Neural cell (in vitro differentiated cells): ENCODE measurements at regions not wholly inside any gene's neighbourhood (a gene's known extent, or its start where the extent isn't known, plus 50 kb on each side); places are given as distances from the start of the nearest gene placed in this dataset.

Source experiments
- H2AFZ ChIP-seq: fragments of 200-600, 300-800 bp; sonication (generic), shearing (Covaris generic); 2 replicates; pipeline ENCODE4 v1.6.0; 2014; ENCODE audit warnings: low read depth, mild to moderate bottlenecking, antibody characterized with exemption, low read length, moderate library complexity
- H3F3A ChIP-seq: fragments of 200-600 bp; shearing (Covaris generic); 2 replicates; pipeline ENCODE4 v1.6.1; 2016; ENCODE audit warnings: mild to moderate bottlenecking, moderate library complexity, mixed read lengths, antibody characterized with exemption, low read length; ENCODE audit not compliant: insufficient read depth, poor library complexity, severe bottlenecking
- H3K27ac ChIP-seq: fragments of 200-600, 300-800 bp; sonication (generic), shearing (Covaris generic); 2 replicates; pipeline ENCODE4 v1.5.1; 2014; ENCODE audit warnings: mild to moderate bottlenecking, low read length, moderate library complexity
- H3K27me3 ChIP-seq: fragments of 300-800, 200-600 bp; sonication (generic), shearing (Covaris generic); 2 replicates; pipeline ENCODE4 v1.6.0; 2014; ENCODE audit warnings: mild to moderate bottlenecking, low read depth, low read length, moderate library complexity; ENCODE audit not compliant: insufficient read depth
- H3K36me3 ChIP-seq: fragments of 300-800, 200-600 bp; sonication (generic), shearing (Covaris generic); 2 replicates; pipeline ENCODE4 v1.5.1; 2014; ENCODE audit warnings: mild to moderate bottlenecking, antibody characterized with exemption, low read length, moderate library complexity; ENCODE audit not compliant: insufficient read depth
- H3K4me2 ChIP-seq: fragments of 300-800, 200-600 bp; sonication (generic), shearing (Covaris generic); 2 replicates; pipeline ENCODE4 v1.6.0; 2014; ENCODE audit warnings: mild to moderate bottlenecking, low read length
- H3K4me3 ChIP-seq: fragments of 300-800, 200-600 bp; sonication (generic), shearing (Covaris generic); 2 replicates; pipeline ENCODE4 v1.5.1; 2014; ENCODE audit warnings: mild to moderate bottlenecking, low read length, moderate library complexity
- H3K79me2 ChIP-seq: fragments of 200-600 bp; shearing (Covaris generic); replicated peaks from 2 replicates; pipeline ENCODE4 v1.6.0; 2014; ENCODE audit warnings: mild to moderate bottlenecking, low read length, moderate library complexity; ENCODE audit not compliant: insufficient read depth
- H3K9ac ChIP-seq: fragments of 300-800, 200-600 bp; sonication (generic), shearing (Covaris generic); 2 replicates; pipeline ENCODE4 v1.6.1; 2016; ENCODE audit warnings: mild to moderate bottlenecking, low read length, mixed read lengths
- H3K9me2 ChIP-seq: fragments of 200-600 bp; shearing (Covaris generic); 2 replicates; pipeline ENCODE4 v1.6.1; 2016; ENCODE audit warnings: mild to moderate bottlenecking, low read length, mixed read lengths; ENCODE audit not compliant: insufficient read depth
- H3K9me3 ChIP-seq: fragments of 200-600, 300-800 bp; sonication (generic), shearing (Covaris generic); 2 replicates; pipeline ENCODE4 v1.6.1; 2016; ENCODE audit warnings: mild to moderate bottlenecking, mixed run types, low read length, moderate library complexity, mixed read lengths
- H4K20me1 ChIP-seq: fragments of 200-600 bp; shearing (Covaris generic); 2 replicates; pipeline ENCODE4 v1.6.1; 2016; ENCODE audit warnings: mild to moderate bottlenecking, mixed run types; ENCODE audit not compliant: insufficient read depth
- CTCF ChIP-seq: fragments of 450-650 bp; IDR thresholded peaks from 2 replicates; pipeline ENCODE4 v1.5.1; 2014; ENCODE audit warnings: antibody characterized with exemption, mild to moderate bottlenecking, moderate library complexity; ENCODE audit not compliant: poor library complexity, severe bottlenecking
- EP300 ChIP-seq: fragments of 450-650 bp; conservative IDR thresholded peaks from 2 replicates; pipeline ENCODE4 v1.6.1; 2014; ENCODE audit warnings: antibody characterized with exemption, mild to moderate bottlenecking, moderate library complexity; ENCODE audit not compliant: poor library complexity, severe bottlenecking
- EZH2 ChIP-seq: fragments of 200-600, 300-800 bp; shearing (Covaris generic), sonication (generic); IDR thresholded peaks from 2 replicates; pipeline ENCODE4 v1.6.1; 2014; ENCODE audit warnings: antibody characterized with exemption, low read length, borderline replicate concordance, mild to moderate bottlenecking; ENCODE audit not compliant: insufficient read depth, poor library complexity, severe bottlenecking
- MXI1 ChIP-seq: fragments of 450-650 bp; conservative IDR thresholded peaks from 2 replicates; pipeline ENCODE4 v1.6.1; 2014; ENCODE audit warnings: antibody characterized with exemption, mild to moderate bottlenecking; ENCODE audit not compliant: poor library complexity, severe bottlenecking
- POLR2AphosphoS5 ChIP-seq: IDR thresholded peaks from 2 replicates; pipeline ENCODE4 v1.6.1; 2012
- RAD21 ChIP-seq: fragments of 450-650 bp; conservative IDR thresholded peaks from 2 replicates; pipeline ENCODE4 v1.6.1; 2014; ENCODE audit warnings: antibody characterized with exemption, mild to moderate bottlenecking, moderate library complexity
- REST ChIP-seq: IDR thresholded peaks from 2 replicates; pipeline ENCODE4 v1.6.1; 2012; ENCODE audit warnings: borderline replicate concordance
- SMC3 ChIP-seq: fragments of 450-650 bp; conservative IDR thresholded peaks from 2 replicates; pipeline ENCODE4 v1.6.1; 2014; ENCODE audit warnings: antibody characterized with exemption, mild to moderate bottlenecking, moderate library complexity; ENCODE audit not compliant: poor library complexity
- TAF1 ChIP-seq: IDR thresholded peaks from 2 replicates; pipeline ENCODE4 v1.6.1; 2012; ENCODE audit warnings: low read depth

GRCh38 chr10:64283621-64284020 is 762.4 kb downstream of the REEP3 start:
- Histone ChIP-seq H3K36me3 (no peaks in the 10 kb centered on the region), H2AFZ (no peak overlapping the region), H3K4me2 (no peak overlapping the region), H3K79me2 (no peaks in the 10 kb centered on the region), H3K9me3 (no peaks in the 10 kb centered on the region), H3K27me3 (no peaks in the 10 kb centered on the region), H3K9ac (no peak overlapping the region), H3K27ac (no peak overlapping the region), H3K4me3 (no peak overlapping the region), H4K20me1 (no peaks in the 10 kb centered on the region), H3K9me2 (no peaks in the 10 kb centered on the region), H3F3A (no peaks in the 10 kb centered on the region)
- TF ChIP-seq EZH2 (no peak), POLR2AphosphoS5 (no peak), EP300 (no peak), SMC3 (no peak), TAF1 (no peak), CTCF (no peak), REST (no peak), MXI1 (no peak), RAD21 (no peak)

- no peak for TF ChIP-seq TAF1
- TF ChIP-seq EZH2, result no peak
- TF ChIP-seq EP300, result no peak
- TF ChIP-seq POLR2AphosphoS5, result no peak
- TF ChIP-seq CTCF, result no peak
- TF ChIP-seq REST, result no peak
- TF ChIP-seq MXI1, result no peak
- TF ChIP-seq RAD21, result no peak
- TF ChIP-seq SMC3, result no peak
- Histone ChIP-seq H3K4me2 (no peak overlapping the region), H3K27me3 (no peaks in the 10 kb centered on the region), H4K20me1 (no peaks in the 10 kb centered on the region), H3K9me3 (no peaks in the 10 kb centered on the region), H3F3A (no peaks in the 10 kb centered on the region), H3K9ac (no peak overlapping the region), H2AFZ (no peak overlapping the region), H3K9me2 (no peaks in the 10 kb centered on the region), H3K36me3 (no peaks in the 10 kb centered on the region), H3K79me2 (no peaks in the 10 kb centered on the region), H3K27ac (no peak overlapping the region), H3K4me3 (no peak overlapping the region)
These were observed 765.3 kb downstream of the REEP3 start for GRCh38 chr10:64286533-64286932.
